ENCODE measurements at regions not wholly inside any gene's neighbourhood (a gene's known extent, or its start where the extent isn't known, plus 50 kb on each side); places are given as distances from the start of the nearest gene placed in this dataset.

DNA sequence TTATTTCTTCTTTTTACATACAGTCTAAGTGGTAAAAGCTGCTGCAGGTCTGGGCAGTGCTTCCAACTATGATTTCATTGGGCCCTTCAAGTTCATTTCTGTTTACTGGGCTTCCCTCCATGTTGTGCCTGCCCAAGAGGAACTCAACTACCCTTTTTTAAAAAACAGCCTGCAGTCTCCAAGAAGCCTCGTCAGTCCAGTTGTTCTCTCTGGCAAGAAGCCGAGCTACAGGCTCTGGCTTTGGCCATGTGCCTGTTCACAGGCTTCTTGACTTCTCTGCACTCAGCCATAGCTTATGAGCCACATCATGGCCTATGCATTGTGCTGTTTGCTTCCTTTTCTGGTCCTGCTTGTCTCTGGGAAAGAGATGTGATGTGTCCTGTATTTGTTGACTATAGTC lies 119.7 kb upstream of the PJA2 start:
- no peak for DNase-seq

DNA sequence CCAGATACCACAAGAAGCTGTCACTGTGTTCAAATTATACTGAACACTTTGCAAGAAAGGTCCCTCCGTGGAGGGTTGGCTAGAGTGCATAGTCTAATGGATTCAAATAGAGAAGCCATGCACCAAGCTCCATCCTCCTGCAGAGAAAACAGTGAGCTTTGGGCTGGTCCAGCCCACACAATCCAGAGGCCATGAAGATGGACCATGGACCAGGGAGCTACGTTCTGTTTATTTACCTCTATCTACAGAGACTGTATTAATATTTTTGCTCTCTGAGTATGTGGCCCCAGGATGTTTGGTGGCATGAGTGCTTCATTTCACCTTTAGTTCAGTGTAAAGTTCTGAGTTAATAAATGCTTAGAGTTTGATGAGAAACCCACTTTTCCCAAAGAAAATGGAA lies 114.8 kb upstream of the PJA2 start:
- DNase-seq, result no peak

DNA sequence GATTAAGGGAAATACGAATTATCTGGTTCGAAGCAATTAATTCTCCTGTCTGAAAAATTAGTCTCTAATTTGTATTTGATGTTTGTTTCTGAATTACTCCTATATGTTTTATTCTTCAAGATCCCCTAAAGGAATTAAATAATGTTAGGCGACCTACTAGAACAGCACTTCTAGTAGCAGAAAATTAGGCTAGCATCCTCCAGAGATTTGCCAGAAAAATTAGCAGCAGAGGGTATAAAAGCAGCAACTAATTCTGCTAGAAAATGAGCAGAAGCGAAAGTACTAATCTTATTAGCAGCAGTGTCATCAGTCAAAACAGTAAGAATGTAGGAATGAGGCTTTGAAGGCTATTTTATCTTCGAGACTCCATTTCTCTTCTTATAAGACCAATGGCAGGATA lies 114.3 kb upstream of the PJA2 start:
- DNase-seq, result no peak

DNA sequence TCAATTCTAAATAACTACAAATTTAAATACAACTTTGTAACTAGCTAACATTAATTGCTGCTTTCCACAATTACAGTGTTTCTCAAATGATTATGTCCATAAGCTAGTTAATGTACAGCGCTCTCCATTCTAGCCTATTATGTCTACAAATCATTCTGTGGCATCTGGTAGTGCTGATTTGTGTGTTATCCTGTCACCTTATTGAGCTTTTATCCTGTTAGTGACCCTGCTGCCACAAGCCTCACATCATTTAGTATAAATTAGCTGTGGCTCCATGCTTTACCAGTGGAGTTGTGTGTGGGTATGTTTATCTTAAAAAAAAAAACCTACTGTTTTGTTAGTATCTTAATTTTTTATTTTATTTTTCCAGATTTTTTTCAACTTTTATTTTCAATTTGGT lies 112.6 kb upstream of the PJA2 start:
- no peak for DNase-seq

DNA sequence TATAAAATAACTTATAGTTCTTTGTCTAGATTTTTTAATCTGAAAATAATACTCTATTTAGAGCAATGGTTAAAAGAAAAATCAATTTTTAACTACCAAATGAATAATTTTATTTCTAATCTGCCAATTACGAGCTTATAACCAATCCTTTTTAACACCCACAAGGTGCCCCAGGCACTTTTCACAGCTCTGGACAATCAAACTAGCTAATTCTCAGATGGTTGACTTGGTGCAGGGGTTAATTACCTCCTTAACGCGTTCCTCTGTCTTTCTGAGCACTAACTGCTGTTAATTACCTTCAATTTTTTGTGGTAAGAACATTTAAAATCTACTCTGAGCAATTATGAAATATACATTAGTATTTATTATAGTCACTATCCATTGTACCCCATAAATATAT lies 109.6 kb upstream of the PJA2 start:
- DNase-seq, result no peak

DNA sequence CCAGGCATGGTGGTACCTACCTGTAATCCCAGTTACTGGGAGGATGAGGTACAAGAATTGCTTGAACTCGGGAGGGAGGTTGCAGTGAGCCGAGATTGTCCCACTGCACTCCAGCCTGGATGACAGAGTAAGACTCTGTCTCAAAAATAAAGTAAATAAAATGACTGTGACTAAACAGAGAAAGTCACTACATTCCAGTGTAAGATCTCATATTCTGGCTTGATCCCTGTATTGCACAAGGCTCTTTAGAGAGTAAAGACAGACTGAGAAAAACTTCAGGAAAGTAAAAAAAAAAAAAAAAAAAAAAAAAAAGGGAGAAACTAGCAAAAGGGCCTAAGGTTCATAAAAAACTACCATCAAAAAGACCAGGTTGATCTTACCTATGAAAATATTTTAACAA lies 106.6 kb upstream of the PJA2 start:
- no peak for DNase-seq

DNA sequence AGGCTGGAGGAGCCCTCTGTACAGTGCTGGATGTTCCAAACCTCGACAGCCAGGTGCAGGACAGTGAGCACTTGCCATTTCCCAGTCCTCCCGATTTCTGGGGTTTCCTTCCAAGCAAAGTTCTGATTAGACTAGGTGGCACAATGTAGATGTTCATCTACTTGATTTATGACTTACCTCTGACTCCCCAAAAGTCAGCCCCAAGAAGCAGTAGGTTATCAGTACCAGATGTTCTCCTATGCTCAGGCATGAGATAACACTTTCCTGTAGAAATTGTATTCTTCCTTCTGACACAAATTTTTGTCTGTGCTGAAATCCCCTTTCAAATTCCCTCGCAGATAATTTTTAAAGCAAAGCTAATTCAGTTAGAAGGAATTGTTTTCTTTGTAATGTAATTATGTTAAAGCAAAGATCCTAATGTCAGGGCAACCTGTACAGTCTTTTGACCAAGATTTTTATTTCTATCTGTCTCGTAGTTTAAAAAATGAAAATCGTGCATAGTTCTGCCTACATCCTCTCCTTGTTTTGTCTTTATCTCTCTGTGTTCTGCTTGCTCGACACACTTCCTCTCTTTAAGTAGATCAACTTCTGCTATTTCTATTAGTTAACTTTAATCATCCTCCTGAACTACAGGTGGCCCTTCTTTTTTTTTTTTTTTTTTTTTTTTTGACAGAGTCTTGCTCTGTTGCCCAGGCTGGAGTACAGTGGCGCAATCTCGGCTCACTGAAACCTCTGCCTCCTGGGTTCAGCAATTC lies 102.4 kb upstream of the PJA2 start:
- peak in 1 of 2 experiments; percentile 12 for DNase-seq

DNA sequence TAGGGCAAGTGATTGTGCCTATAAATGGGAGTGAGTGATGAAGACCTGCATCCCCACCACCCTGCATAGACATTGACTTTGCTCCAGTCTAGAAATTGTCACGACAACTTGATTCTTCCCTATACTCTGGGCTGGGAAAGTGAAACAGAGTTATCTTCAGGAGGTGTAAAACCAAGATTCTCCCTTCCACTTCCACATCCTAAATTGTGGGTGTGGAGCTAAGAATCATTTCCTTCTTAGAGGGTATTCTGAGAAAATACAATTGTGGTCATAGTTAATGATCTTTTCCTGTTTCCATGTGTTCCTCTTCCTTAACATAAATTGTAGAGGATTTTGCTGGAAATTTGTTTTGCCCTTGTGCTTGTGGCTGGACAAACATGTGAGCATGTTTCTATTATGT lies 96.8 kb upstream of the PJA2 start:
- peak in 1 of 2 experiments; percentile 27 for DNase-seq

DNA sequence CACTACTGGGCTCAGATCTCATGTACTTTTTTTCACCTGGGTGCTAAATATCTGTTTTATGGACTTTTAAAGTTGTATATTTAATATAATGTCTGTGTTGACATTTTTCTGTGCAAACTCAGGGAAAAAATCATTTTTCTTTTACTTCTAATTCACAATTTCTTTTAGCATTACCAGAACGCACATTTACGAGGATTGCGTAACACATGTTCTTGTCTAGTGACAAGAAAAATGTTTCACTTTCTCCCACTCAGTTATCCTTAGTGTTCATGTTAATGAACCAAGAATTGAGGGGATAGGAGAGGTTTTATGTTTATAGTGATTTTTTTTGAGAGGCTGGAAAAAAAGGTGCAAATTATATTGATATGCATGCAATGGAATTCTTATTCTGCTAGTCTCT lies 86.3 kb upstream of the PJA2 start:
- no peak for DNase-seq

DNA sequence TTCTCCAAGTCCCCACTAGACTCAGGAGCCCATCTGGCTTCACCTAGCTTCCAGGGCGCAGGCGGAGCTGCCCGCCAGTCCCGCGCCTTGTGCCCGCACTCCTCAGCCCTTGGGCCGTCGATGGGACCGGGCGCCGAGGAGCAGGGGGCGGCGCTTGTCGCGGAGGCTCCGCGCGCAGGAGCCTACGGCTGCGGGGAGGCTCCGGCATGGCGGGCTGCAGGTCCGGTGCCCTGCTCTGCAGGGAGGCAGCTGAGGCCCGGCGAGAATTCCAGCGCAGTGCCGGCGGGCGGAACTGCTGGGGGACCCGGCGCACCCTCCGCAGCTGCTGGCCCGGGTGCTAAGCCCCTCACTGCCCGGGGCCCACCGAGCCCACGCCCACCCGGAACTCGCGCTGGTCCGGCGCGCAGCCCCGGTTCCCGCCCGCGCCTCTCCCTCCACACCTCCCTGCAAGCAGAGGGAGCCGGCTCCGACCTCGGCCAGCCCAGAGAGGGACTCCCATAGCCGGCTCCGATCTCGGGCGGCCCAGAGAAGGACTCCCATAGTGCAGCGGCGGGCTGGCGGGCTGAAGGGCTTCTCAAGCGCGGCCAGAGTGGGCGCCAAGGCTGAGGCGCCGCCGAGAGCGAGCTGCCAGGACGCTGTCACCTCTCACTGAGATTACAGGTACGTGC lies 78.1 kb upstream of the PJA2 start:
- no peak for DNase-seq

DNA sequence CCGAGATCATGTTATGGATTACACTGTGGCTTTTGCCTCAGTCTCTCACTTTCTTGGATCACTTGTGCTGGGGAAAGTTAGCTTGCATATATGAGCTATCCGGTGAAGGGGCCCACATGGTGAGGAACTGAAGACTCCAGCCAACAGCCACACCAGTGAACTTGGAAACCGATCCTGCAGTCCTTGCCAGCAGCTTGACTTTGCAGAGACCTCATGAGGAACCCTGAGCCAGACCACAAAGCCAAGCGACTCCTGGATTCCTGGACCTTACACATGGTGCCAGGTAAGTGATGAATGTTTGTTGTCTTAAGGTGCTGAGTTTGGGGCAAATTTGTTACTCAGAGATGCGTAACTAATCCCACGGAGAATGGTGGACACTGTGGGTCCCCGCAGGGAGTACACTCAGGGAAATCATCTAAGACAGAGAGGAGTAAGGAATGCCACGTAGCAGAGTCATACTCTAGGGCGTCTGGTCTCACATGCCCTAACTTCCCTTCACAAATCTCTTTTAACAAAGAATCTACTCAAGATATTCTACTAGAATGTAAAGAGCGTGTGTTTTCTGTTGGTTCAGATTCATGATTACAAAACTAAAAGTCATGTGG lies 76.5 kb upstream of the PJA2 start:
- no peak for DNase-seq

DNA sequence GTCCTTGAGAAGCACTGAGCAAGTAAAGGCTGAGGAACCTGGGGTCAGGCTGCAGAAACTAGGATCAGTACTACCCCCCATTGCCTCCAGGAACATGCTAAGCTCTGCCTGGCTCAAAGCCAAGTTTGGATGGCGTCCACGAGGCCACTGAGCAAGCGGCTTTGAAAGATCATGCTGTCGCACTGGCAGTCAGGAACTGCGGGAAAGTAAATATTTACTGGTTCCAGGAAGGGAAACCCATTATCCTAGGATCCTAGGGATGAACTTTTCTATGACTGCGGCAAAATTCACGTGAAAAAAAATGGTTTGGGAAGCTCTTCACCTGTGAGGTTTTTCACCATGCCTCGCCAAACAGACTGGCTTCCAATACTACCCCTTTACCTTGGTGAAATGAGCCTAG lies 75.3 kb upstream of the PJA2 start:
- DNase-seq, result no peak

DNA sequence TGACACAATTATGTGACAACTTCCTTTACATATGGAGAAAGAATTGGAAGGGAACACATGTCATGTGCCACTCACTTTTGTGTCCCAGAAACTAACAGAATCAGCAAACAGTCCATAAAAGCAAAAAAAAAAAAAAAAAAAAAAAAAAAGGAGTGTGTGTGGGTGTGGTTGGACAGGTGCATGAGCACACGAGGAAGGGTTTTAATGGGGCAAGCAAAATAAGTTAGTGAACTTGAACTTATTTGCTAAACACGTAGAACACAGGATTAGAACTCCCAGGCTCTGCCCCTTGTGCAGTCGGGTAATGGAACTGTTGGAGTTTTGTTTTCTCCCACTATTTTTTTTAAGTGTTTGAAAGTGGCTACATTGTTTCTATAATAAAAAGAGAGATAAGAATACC lies 74.8 kb upstream of the PJA2 start:
- DNase-seq, result no peak

DNA sequence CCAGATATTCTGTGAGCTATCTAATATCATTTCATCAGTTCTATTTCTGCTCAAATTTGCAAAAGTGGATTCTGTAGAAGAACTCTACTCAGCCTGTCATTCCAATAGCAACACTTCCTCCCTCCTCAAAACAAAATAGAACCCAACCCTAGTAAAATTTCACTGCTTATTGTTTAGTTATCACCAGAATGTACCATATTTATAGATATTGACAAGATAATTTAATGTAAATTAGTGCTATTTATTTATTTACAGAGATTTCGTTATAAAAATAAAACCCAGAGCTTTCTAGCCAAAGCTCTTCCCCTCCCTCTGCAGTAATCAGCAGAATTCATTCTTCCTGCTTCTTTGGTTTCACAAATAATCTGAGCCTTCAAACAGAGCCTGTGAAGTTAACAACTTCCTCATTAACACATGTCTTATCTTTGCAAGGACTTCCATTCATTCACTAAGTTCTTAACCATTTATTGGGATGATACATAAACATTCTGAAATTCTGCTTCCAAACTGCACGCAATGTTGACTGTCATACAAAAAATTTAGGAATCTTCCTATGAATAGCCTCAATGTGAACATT lies 73.7 kb upstream of the PJA2 start:
- peak in 1 of 2 experiments; percentile 35 for DNase-seq

DNA sequence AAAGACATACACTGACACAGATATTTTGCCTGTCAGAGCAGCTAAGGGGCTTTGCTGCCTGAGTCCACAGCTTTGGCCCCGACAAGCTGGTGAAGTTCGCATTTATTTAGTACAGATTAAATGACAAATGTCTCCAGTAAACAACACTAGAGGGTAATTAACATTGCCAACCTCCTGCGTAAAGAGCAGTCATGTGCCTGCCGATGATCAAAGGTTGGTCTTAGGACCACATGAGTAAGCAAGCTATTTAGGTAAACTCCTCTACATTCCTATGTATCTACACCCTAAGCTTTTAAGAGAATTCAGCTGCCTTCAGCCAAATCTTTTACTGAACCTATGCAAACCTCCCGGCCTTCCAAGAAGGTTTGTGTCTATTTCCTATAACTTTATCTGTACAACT lies 73.0 kb upstream of the PJA2 start:
- DNase-seq, result no peak

DNA sequence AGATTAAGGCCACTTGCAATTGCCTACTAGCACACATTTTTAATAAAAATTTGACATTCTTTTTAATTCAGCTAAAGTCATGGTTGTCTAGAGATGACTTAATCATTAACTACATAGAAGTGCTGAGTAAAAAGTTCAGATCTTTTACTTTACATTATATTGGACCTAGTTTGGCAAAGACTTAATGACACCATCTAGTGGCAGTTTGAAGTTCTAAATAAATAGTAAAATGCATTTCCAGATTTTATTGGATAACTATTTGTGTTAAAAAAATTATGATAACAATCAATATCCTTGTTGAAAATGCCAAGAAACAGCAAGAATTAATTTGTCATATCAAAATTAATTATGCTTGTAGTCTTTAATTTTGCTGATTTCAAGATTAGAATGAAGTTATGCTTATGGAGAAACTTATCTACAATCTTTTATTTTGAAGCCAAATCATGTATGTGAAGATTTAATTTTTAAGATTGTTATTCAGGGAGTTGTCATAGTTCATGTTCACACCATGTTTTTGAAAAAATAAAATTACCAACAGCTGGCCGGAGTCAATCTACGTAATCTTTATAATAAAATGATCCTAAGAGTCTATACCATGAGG lies 69.6 kb upstream of the PJA2 start:
- peak; percentile 57 to 73 for DNase-seq

DNA sequence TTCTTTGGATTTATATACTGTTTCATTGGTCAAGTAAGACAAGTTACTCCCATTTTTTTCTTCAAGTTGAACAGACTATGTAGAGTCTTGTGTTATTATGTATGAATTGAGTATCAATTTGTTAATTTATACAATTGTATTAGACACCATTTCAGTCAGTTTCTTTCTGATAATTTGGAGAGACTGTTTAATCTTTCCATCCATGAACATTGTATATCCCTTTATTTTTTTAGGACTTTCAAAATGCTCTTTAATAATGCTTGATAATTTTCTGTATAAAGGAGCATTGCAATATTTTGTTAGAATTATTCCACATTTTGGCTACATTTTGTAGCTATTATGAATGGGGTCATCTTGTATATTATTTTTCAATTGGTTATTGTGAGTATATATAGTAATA lies 69.1 kb upstream of the PJA2 start:
- DNase-seq, result no peak

DNA sequence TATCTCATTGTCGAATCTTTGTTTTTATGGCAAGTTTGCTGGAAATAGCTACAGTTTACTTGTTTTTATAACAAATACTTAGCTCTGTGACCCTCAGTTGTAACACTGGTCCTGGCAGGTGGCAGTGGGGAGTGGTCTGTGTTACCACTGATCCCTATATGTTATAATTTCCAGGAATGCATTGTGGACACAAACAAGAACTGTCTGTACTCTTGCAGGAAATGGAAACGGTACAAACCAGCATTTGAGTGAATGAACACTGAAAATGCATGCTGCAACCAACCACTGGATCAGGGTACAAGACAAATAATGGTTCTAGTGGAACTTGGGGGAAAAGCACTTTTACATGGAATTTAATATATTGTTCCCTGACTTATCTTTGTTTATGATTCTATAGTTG lies 66.5 kb upstream of the PJA2 start:
- no peak for DNase-seq

DNA sequence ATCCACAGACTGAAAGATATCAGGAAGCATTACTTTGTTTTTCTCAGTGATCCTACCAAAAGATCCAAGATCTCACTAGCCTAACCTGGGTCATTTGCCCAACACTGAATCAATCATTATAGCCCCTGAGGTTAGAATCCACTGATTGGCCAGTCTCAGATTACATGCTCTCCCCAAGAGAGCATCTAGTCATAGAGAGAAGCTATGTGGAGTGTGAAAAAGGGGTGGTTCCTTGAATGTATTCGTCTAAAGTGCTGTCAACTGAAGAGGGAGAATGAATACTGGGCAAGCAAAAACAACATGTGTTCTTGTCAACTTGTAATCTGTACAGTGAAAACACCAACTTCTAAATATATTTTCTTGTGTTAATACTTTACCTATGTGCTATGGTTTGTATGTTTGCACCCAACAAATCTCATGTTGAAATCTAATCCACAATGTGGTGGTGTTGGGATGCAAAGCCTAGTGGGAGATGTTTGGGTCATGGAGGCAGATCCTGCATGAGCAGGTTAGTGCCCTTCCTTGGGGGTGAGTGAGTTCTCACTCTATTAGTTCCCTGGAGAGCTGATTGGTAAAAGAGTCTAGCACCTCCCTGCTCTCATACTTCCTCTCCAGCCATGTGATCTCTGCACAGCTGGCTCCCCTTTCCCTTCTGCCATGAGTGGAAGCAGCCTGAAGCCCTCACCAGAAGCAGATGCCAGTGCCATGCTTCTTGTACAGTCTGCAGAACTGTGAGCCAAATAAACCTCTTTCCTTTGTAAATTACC lies 60.3 kb upstream of the PJA2 start:
- DNase-seq, result no peak

DNA sequence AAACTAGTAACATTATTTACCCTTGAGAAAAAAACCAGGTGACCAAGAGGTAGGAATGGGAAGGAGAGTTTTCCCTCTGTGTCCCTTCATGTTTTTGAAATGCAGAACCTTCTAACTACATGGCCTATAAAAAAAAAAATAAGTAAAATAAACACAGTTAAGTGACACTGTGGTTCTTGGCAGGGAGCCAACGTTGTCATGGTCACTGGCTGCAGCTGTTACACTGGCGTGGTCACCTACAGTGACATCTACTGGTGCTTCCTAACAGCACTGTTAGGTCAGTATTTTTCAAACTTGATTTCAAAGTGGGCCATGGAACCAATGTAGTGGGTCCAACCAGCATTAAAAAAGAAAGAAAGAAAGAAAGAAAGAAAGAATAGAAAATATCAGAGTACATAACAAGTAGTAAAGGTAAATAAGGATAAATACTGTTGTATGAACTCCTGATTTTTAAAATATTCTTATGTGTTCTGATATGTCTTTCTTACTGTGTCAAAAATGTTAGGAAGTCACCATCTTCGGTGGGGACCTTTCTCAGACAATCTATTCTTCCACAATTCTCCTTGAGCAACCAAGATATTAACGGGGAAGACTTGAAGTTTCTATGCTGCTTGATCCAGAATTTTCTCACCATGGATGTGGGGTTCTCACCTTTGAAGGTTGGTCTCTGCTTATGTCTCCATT lies 59.1 kb upstream of the PJA2 start:
- DNase-seq, result peak; percentile 79

DNA sequence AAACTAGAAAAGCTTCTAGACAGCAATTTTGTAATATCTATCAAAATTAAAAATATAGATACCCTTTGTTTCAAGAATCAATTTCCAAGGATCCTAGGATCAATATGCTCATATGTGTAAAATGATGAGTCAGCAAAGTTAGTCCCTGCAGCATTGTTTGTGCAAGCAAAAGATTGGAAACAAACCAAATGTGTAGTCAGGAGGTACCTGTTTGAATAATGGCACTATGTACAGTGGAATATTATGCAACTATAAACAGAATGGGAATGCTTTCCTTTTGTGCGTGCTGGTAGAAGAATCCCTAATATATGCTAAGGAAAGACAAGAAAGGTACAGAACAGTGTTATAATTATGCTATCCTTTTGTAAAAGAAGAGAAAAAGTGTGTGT lies 58.5 kb upstream of the PJA2 start:
- DNase-seq, result no peak

DNA sequence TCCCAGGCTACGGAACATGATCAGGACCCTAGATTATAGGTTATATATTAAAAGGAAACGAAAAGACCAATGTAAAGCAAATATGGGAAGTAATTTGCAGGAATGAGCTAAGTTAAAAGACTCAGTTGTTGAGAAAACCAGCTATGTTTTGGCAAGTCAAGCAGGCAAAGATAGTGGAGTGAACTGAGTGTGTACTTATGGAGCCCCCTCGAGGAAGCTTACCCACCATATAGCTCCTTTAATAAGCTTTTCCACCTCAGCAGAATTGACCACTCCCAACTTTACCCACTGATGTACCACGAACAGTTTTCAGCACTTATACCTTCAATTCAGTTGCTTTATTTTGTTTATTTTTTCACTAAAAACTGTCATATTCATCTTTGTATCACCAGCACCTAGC lies 57.3 kb upstream of the PJA2 start:
- DNase-seq, result no peak

Data from Kasumi-1 (cell line).